Kidney (tissue), 13 donors: ENCODE measurements at regions not wholly inside any gene's neighbourhood (a gene's known extent, or its start where the extent isn't known, plus 50 kb on each side); places are given as distances from the start of the nearest gene placed in this dataset.

Experiments
- DNase-seq, 5 donors: peaks; one replicate each; pipeline ENCODE4 v3.0.0-alpha.2; 2013 to 2020
- FAIRE-seq: peaks from 2 replicates; lab custom pipeline; 2012; peaks lifted over from hg19 to GRCh38; lab: Jason Lieb, UNC
- H3K27ac ChIP-seq, 2 donors: one replicate each; pipeline ENCODE4 v1.7.0; 2013; ENCODE audit warnings: low read depth in 2 of 2, low read length in 2 of 2, inconsistent platforms in 1 of 2
- H3K27me3 ChIP-seq: one replicate; pipeline ENCODE4 v1.7.1; 2013; ENCODE audit warnings: low read length, inconsistent platforms; ENCODE audit not compliant: control insufficient read depth, insufficient read depth
- H3K36me3 ChIP-seq, 3 donors: one replicate each; pipeline versions ENCODE4 v1.7.0 to v1.7.1; 2013; ENCODE audit warnings: low read length in 3 of 3, control low read depth in 1 of 3, inconsistent platforms in 1 of 3; ENCODE audit not compliant: insufficient read depth in 3 of 3, control insufficient read depth in 2 of 3
- H3K4me1 ChIP-seq, 3 donors: one replicate each; pipeline versions ENCODE4 v1.7.0 to v1.7.1; 2013; ENCODE audit warnings: low read length in 3 of 3, inconsistent platforms in 1 of 3, low read depth in 1 of 3; ENCODE audit not compliant: control insufficient read depth in 2 of 3, insufficient read depth in 2 of 3
- H3K4me3 ChIP-seq, 3 donors: one replicate each; pipeline versions ENCODE4 v1.7.0 to v1.8.1; 2013; ENCODE audit warnings: low read length in 3 of 3, control low read depth in 1 of 3, inconsistent platforms in 1 of 3
- H3K9ac ChIP-seq, 3 donors: one replicate each; pipeline versions ENCODE4 v1.7.0 to v1.7.1; 2013; ENCODE audit warnings: low read length in 3 of 3, control low read depth in 1 of 3, inconsistent platforms in 1 of 3
- H3K9me3 ChIP-seq, 3 donors: one replicate each; pipeline versions ENCODE4 v1.7.0 to v1.7.1; 2013; ENCODE audit warnings: low read length in 3 of 3, control low read depth in 1 of 3, inconsistent platforms in 1 of 3; ENCODE audit not compliant: control insufficient read depth in 2 of 3, insufficient read depth in 1 of 3
- CTCF ChIP-seq: IDR thresholded peaks from 3 replicates; pipeline ENCODE4 v1.5.1; 2012; ENCODE audit warnings: mild to moderate bottlenecking, moderate library complexity, borderline replicate concordance; ENCODE audit not compliant: insufficient read depth; ENCODE audit errors: extremely low read depth
- intact Hi-C: fragments of 100-400 bp; cut with DNase I; formaldehyde crosslinking; loops from one replicate; pipeline ENCODE4 v1.11.1; 2022
- donor health status: control.
- donor health status: control.
- donor health status: control.
- donor health status: control.
- donor health status: control.
- donor health status: DM: yes; HTN: yes; CAD: no.
- donor health status: Normal renal cell carcinoma (clear cell type).

DNA sequence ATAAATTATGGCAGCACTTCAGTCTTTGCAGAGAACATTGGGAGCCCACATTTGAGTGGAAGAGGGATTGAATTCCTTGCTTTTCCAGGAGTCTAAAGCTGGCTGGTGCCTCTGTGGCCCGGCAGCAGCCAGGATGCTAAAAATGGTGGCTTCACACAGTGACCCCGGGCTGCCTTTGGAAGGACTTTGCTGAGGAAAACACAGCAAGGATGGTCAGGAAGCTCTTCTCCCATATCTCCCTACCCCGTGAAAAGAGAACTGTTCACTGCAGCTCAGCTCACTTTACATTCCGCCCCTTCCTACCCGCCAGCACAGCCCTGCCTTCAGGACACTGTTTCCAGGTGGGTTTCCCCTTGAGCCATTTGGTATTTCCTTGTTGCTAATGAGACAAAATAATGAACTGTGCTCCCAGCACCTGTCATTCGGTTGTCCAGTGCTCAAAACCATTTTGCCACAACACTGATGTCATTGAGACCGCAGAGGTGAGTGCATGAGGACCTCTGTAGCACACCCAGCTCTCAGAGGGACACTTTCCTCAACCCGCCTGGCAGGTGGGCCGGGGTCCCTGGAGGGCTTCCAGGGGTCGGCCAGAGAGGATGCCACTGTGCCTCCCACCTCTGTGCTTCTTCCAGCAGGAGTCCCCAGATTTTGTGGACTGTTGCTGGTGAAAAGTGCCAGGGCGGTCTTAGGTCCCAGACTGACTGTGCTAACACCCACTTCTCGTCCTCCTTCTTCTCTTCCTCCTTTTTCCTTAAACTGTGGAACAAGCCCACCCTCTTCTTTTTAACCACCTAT, 255.7 kb upstream of the PPP2R2D start:
- no peak for TF ChIP-seq CTCF
- Histone ChIP-seq H3K9ac (no peak overlapping the region), H3K36me3 (no peaks in the 10 kb centered on the region), H3K4me3 (no peak overlapping the region), H3K4me1 (no peaks in the 10 kb centered on the region), H3K27ac (no peak overlapping the region), H3K9me3 (no peaks in the 10 kb centered on the region), H3K27me3 (no peaks in the 10 kb centered on the region)
- intact Hi-C loops = no loop called here
- DNase-seq = peak in 1 of 5 donors; percentile 6
- no peak for FAIRE-seq

DNA sequence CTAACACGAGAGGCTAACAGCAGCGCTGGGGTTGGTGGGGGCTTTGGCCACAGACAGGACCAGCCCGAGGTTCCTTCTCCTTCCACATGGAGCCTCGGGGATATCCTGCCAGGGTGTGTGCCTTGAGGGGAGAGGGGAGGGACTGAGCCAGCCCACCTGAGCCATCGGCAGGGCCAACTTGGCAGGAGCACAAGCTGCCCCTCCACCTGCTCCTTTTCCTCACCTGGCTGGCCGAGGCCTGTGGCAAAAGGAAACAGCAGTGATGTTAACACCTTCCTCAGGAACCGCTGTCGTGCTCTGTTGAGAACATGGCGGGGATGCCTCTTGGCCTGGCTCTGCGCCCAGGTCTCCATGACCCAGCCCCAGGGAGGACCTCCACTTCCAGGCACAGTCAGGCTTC, 255.1 kb upstream of the PPP2R2D start:
- Histone ChIP-seq H3K27me3 (no peaks in the 10 kb centered on the region), H3K4me3 (no peak overlapping the region), H3K9ac (no peak overlapping the region), H3K27ac (no peak overlapping the region), H3K9me3 (no peaks in the 10 kb centered on the region), H3K4me1 (no peaks in the 10 kb centered on the region), H3K36me3 (no peaks in the 10 kb centered on the region)
- intact Hi-C loops = no loop called here
- TF ChIP-seq CTCF = no peak
- FAIRE-seq (no peak), DNase-seq (peak in 1 of 5 donors; percentile 3)

DNA sequence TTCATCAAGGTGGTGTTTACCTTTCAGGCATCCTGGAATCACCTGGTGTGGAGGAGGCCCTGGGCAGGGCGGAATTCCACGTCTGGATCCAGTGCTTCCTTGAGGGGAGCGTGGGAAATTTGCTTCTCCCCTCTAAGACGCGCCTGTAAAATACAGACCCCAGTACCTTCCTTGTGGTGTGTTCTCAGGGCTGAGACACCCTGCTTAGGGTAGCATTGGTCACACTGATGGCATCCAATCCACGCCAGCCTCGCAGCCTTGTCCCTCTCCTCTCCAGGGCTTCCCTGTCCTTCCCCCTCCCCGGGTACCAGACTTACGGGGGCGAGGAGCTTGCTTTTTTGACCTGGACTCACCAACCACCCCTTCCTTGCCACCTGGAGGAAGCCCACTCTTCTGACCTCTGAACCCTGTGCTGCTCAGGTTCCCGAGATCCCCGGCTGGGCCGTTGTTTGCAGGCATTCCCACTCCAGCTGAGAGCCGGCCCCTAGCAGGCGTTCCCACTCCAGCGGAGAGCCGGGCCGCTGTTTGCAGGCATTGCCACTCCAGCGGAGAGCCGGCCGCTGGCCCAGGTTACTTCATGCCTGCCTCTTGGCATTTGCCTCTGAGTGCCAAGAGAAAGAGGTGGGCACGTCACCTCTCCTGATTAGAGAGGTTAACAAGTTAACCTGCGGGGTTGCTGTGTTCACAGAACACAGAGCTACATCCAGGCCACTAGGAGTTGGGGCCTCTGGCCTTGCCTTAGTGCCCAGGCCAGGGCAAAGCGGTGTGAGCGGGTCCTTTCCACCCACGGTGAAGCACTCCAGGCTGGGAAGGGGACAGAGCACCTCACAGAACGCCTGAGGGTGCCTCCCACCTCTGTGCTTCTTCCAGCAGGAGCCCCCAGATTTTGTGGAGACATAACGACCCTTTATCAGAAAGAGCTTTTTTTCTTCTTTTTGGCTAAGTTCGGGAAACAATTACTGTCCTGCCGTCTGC, 254.0 kb upstream of the PPP2R2D start:
- Histone ChIP-seq H3K9me3 (no peaks in the 10 kb centered on the region), H3K4me1 (no peaks in the 10 kb centered on the region), H3K27me3 (no peaks in the 10 kb centered on the region), H3K9ac (no peak overlapping the region), H3K36me3 (no peaks in the 10 kb centered on the region), H3K4me3 (no peak overlapping the region), H3K27ac (no peak overlapping the region)
- intact Hi-C loops = no loop called here
- FAIRE-seq (no peak), DNase-seq (peak in 1 of 5 donors; percentile 10)
- TF ChIP-seq CTCF = no peak
